Stomach (tissue), 4 donors: ENCODE measurements at regions not wholly inside any gene's neighbourhood (a gene's known extent, or its start where the extent isn't known, plus 50 kb on each side); places are given as distances from the start of the nearest gene placed in this dataset.

Source experiments
- CTCF ChIP-seq, 7 experiments: fragments of 450-650 bp in 4 of 7; fragments of 200-600 bp in 3 of 7; sonication (generic) in 3 of 7; IDR thresholded peaks; one replicate each; pipeline ENCODE4 v1.5.1; 2016 to 2019; ENCODE audit warnings: antibody characterized with exemption in 7 of 7, control low read depth in 2 of 7, mild to moderate bottlenecking in 1 of 7
- EP300 ChIP-seq: sonication (generic); formaldehyde crosslinking; IDR thresholded peaks from one replicate; pipeline ENCODE4 v1.6.1; 2017; ENCODE audit warnings: antibody characterized with exemption
- POLR2A ChIP-seq, 4 donors: fragments of 450-650 bp; IDR thresholded peaks; one replicate each; pipeline ENCODE4 v1.6.1; 2016; ENCODE audit warnings: antibody characterized with exemption in 4 of 4, control low read depth in 2 of 4, mild to moderate bottlenecking in 1 of 4, moderate library complexity in 1 of 4

GRCh38 chr13:73399347-73400216, 340.8 kb downstream of the KLF5 start:
- TF ChIP-seq CTCF (IDR thresholded peaks at IDR 0.05) (no peak), POLR2A (IDR thresholded peaks at IDR 0.05) (no peak), EP300 (no peak)
